K562 (cell line): ENCODE measurements at regions not wholly inside any gene's neighbourhood (a gene's known extent, or its start where the extent isn't known, plus 50 kb on each side); places are given as distances from the start of the nearest gene placed in this dataset.
"Not testable (repeated sequence)": the region's sequence is repeated elsewhere in the genome, so short reads cannot be mapped to it uniquely, and the experiment has no call there.

Experiments used
- ATAC-seq: fragments of 200-7000 bp; cut with Tn5 transposase; 3 replicates; pipeline ENCODE4 v1.9.1; 2020; ENCODE audit warnings: moderate library complexity
- BruUV-seq: library from RNA; stranded (reverse); fragments of 400-500 nt; replicated peaks from 2 replicates; lab custom pipeline; 2021; lab: Mats Ljungman, UMichigan
- CTCF ChIA-PET: fragments of 300-600 bp; formaldehyde crosslinking; extraction: SDS; loops from one replicate; lab custom pipeline; 2021; ENCODE audit warnings: low intra/inter-chr PET ratio; lab: Yijun Ruan, JAX
- POLR2A ChIA-PET: fragments of 300-600, 350-650 bp; sonication (Branson Sonifier 250); formaldehyde crosslinking; extraction: SDS; loops from one replicate; lab custom pipeline; 2021; ENCODE audit warnings: antibody characterized with exemption, inconsistent platforms; lab: Yijun Ruan, JAX
- DNase-seq, 4 experiments: peaks; one replicate each; pipeline versions ENCODE4 v3.0.0 to v3.0.0-alpha.2; 2011 to 2018; ENCODE audit warnings: low spot score in 3 of 4, mixed read lengths in 3 of 4; ENCODE audit errors: extremely low read depth in 1 of 4
- FAIRE-seq: peaks from 2 replicates; lab custom pipeline; 2011; peaks lifted over from hg19 to GRCh38; lab: Jason Lieb, UNC
- H2AFZ ChIP-seq: 2 replicates; pipeline ENCODE4 v1.6.0; 2011; ENCODE audit warnings: low read depth, low read length, control low read depth, inconsistent platforms
- H3K27ac ChIP-seq: fragments of 200-600 bp; 3 replicates; pipeline ENCODE4 v1.8.0; 2011; ENCODE audit warnings: low read depth, mild to moderate bottlenecking, control low read depth, inconsistent platforms, low read length, moderate library complexity, mixed read lengths; ENCODE audit errors: extremely low read depth
- H3K27me3 ChIP-seq, 2 experiments: fragments of 300-600 bp in 1 of 2; 2 replicates in 1 of 2; 3 replicates in 1 of 2; pipeline versions ENCODE4 v1.6.0 to v1.8.0; 2011; ENCODE audit warnings: inconsistent platforms in 2 of 2, low read length in 2 of 2, mild to moderate bottlenecking in 1 of 2, mixed read lengths in 1 of 2, moderate library complexity in 1 of 2; ENCODE audit not compliant: control insufficient read depth in 2 of 2, insufficient read depth in 2 of 2
- H3K36me3 ChIP-seq: fragments of 300-600 bp; 3 replicates; pipeline ENCODE4 v1.8.0; 2011; ENCODE audit warnings: mild to moderate bottlenecking, low read length, inconsistent platforms; ENCODE audit not compliant: control insufficient read depth, insufficient read depth
- H3K4me1 ChIP-seq, 2 experiments: fragments of 200-600 bp in 1 of 2; replicated peaks in 1 of 2; 2 replicates in 1 of 2; 3 replicates in 1 of 2; pipeline versions ENCODE4 v1.5.1 to v1.8.0; 2011; ENCODE audit warnings: inconsistent platforms in 2 of 2, low read length in 2 of 2, mild to moderate bottlenecking in 1 of 2, mixed read lengths in 1 of 2, moderate library complexity in 1 of 2; ENCODE audit not compliant: control insufficient read depth in 2 of 2, insufficient read depth in 2 of 2
- H3K4me2 ChIP-seq: 2 replicates; pipeline ENCODE4 v1.6.1; 2011; ENCODE audit warnings: low read length, control low read depth, inconsistent platforms, mixed read lengths; ENCODE audit not compliant: insufficient read depth
- H3K4me3 ChIP-seq: fragments of 200-600 bp; sonication (generic), shearing (Covaris generic); 2 replicates; pipeline ENCODE4 v1.5.1; 2016; ENCODE audit warnings: control low read depth, inconsistent platforms
- H3K79me2 ChIP-seq: fragments of 200-600 bp; 3 replicates; pipeline ENCODE4 v1.8.0; 2011; ENCODE audit warnings: low read length, inconsistent platforms; ENCODE audit not compliant: control insufficient read depth, insufficient read depth
- H3K9ac ChIP-seq, 2 experiments: 2 replicates each; pipeline versions ENCODE4 v1.6.0 to v1.6.1; 2011; ENCODE audit warnings: low read depth in 2 of 2, low read length in 2 of 2, control low read depth in 1 of 2, inconsistent platforms in 1 of 2, mild to moderate bottlenecking in 1 of 2, mixed read lengths in 1 of 2; ENCODE audit not compliant: insufficient read depth in 1 of 2
- H3K9me1 ChIP-seq: one replicate; pipeline ENCODE4 v1.6.0; 2011; ENCODE audit warnings: inconsistent platforms, mild to moderate bottlenecking, low read length, moderate library complexity; ENCODE audit not compliant: control insufficient read depth, insufficient read depth
- H3K9me3 ChIP-seq: replicated peaks from 2 replicates; pipeline ENCODE4 v1.5.1; 2011; ENCODE audit warnings: low read depth, low read length, inconsistent platforms; ENCODE audit not compliant: control insufficient read depth, insufficient read depth
- H4K20me1 ChIP-seq: replicated peaks from 2 replicates; pipeline ENCODE4 v1.6.1; 2011; ENCODE audit warnings: low read length, inconsistent platforms, mixed read lengths; ENCODE audit not compliant: control insufficient read depth, insufficient read depth
- WGBS: fragments of 100-300 bp; shearing (Covaris generic); methylation state at CpG from one replicate; pipeline ENCODE4 v1.1.6; 2016; ENCODE audit warnings: low coverage, mixed read lengths; ENCODE audit not compliant: insufficient coverage; ENCODE audit errors: missing lambda C conversion rate; 5-methylcytosine and 5-hydroxymethylcytosine counted together
- in situ Hi-C: fragments of 300-500 bp; cut with MboI; formaldehyde crosslinking; loops from 4 replicates; pipeline ENCODE4 v1.15.0; 2018; ENCODE audit warnings: inconsistent platforms, mixed read lengths
- intact Hi-C: fragments of 100-400 bp; cut with micrococcal nuclease; formaldehyde crosslinking; loops from 2 replicates; pipeline ENCODE4 v1.14.2; 2022

DNA sequence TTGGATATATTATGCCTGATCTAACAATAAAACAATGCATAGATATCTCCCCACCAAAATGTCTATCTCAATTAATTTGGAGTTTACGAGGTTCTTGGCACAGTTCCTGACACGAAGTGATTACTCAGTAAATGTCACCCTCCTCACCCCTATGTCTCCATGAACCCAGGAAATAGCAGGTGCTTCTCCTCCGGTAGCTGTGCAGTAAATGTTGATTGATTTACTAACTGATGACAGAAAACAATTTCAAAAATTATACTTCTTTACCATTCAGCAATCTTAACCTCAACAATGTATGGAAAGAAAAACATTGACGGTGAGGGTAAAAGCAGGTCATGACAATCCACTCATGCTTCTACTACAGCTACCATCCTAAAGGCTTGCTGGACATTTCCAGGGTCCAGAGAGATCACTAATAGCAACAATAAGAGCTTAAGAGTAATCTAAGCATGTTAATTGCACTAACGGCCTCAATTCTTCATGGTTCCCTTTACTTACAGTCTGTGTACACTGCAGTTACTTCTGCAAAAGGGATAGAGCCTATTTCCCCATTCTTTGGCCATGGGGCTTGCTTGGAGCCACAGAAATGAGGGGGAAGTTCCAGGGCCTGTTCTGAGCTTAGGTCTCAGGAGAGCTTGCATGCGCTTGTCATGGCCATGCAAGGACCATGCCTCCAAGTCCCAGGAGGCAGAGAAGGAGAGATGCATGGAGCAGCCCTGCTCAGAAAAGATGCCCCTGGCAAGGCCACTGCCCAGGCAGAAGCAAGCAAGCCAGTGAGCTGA, 222.6 kb downstream of the ATP6V0E2 start:
- FAIRE-seq, ATAC-seq, CTCF ChIA-PET, H2AFZ ChIP-seq, H3K9ac ChIP-seq, H3K79me2 ChIP-seq, intact Hi-C loops, H3K9me1 ChIP-seq, H4K20me1 ChIP-seq, H3K9me3 ChIP-seq, H3K4me1 ChIP-seq, H3K36me3 ChIP-seq, DNase-seq, in situ Hi-C loops, H3K4me3 ChIP-seq, POLR2A ChIA-PET, H3K27ac ChIP-seq, H3K4me2 ChIP-seq, H3K27me3 ChIP-seq, BruUV-seq: not testable (repeated sequence)
- whole genome bisulfite sequencing, result 2% methylated on average over 6 of the region's 6 CpGs

DNA sequence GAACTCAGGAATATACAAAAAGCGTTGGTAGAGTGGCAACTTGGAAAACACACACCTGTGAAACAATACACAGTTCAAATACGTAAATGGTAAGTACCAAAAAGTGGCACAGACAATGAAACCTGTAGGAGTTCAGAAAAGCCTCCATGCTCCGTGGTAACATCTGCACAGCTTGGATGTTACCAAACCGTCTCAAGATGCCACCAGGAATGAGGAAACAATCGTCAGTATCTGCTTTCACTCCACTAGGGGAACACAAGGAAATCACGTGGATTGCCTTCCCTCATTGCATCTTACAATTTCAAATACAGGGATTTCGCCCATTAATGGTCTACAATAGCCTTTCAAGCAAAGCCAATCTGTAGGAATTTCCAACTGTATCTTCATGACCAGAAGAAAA, 224.6 kb upstream of the LRRC61 start:
- H3K9me1 ChIP-seq, H3K36me3 ChIP-seq, H3K9me3 ChIP-seq, H3K4me1 ChIP-seq, in situ Hi-C loops, intact Hi-C loops, CTCF ChIA-PET, H3K27ac ChIP-seq, H3K27me3 ChIP-seq, BruUV-seq, DNase-seq, H3K9ac ChIP-seq, H3K4me2 ChIP-seq, H3K79me2 ChIP-seq, ATAC-seq, POLR2A ChIA-PET, H2AFZ ChIP-seq, H4K20me1 ChIP-seq, FAIRE-seq, H3K4me3 ChIP-seq: not testable (repeated sequence)
- WGBS, result 2% methylated on average over 6 of the region's 7 CpGs

DNA sequence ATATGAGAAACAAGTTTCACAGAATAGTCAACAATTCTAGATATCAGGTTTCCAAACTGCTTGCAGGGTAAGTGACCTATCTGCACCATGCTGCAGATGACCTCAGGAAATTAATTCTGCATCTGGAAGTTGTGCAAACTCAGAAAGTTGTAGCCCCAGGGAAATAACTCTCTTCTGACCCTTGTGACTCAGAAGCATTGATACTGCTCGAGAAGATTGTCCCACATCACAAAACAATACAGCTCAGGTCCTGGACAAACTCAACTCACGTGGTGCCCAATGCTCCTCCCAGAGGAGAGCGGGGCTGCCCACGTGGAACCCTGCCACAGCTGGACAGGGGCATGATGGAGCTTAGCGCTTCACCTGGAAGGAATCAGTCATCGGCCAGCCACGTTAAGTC, 221.9 kb upstream of the LRRC61 start:
- H3K9me3 ChIP-seq, POLR2A ChIA-PET, H3K27ac ChIP-seq, H3K4me1 ChIP-seq, in situ Hi-C loops, FAIRE-seq, ATAC-seq, H3K9me1 ChIP-seq, CTCF ChIA-PET, H3K36me3 ChIP-seq, H4K20me1 ChIP-seq, BruUV-seq, H3K79me2 ChIP-seq, H3K4me2 ChIP-seq, H3K9ac ChIP-seq, intact Hi-C loops, DNase-seq, H3K27me3 ChIP-seq, H2AFZ ChIP-seq, H3K4me3 ChIP-seq: not testable (repeated sequence)
- WGBS, result under 1% methylated on average over 7 of the region's 7 CpGs

DNA sequence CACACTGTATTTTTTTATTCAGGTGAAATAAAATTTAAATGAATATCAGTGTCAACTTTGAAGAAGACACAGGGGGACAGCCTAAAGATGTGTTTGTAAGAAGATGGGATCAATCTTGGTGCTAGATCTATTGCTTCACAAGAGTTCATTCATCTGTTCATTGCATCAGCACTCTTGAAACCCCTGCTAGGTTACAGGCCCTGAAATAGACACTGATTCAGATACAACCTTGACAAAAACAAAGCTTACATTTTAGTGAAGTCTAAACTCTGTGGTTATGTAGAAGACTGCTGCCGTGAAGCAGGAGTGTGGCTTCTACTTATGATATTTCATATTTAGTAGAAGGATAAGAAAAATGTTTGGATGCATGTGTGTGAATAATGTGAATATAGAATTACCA, 215.9 kb upstream of the LRRC61 start:
- intact Hi-C loops, H3K27me3 ChIP-seq, H3K79me2 ChIP-seq, H4K20me1 ChIP-seq, FAIRE-seq, H3K4me3 ChIP-seq, DNase-seq, BruUV-seq, H3K27ac ChIP-seq, H3K9me1 ChIP-seq, CTCF ChIA-PET, H3K9me3 ChIP-seq, H3K9ac ChIP-seq, H3K4me1 ChIP-seq, ATAC-seq, in situ Hi-C loops, H2AFZ ChIP-seq, POLR2A ChIA-PET, H3K36me3 ChIP-seq, H3K4me2 ChIP-seq: not testable (repeated sequence)
- WGBS, result 5% methylated on average over 1 of the region's 1 CpG
